HCT116 (cell line): ENCODE measurements at regions not wholly inside any gene's neighbourhood (a gene's known extent, or its start where the extent isn't known, plus 50 kb on each side); places are given as distances from the start of the nearest gene placed in this dataset.

Experiments used
- CTCF ChIP-seq, 3 experiments: fragments of 200-600 bp in 1 of 3; sonication (generic) in 1 of 3; IDR thresholded peaks in 2 of 3; conservative IDR thresholded peaks in 1 of 3; 2 replicates each; pipeline ENCODE4 v1.5.1; 2012 to 2017; ENCODE audit warnings: low read depth in 2 of 3, low read length in 2 of 3, antibody characterized with exemption in 1 of 3, borderline replicate concordance in 1 of 3, control low read depth in 1 of 3, mild to moderate bottlenecking in 1 of 3, mixed read lengths in 1 of 3, mixed run types in 1 of 3, moderate library complexity in 1 of 3; ENCODE audit not compliant: insufficient read depth in 1 of 3
- EZH2 ChIP-seq: fragments of 200-600 bp; sonication (generic); IDR thresholded peaks from 2 replicates; pipeline ENCODE4 v1.6.1; 2017; ENCODE audit warnings: antibody characterized with exemption, mixed run types
- JUND ChIP-seq: IDR thresholded peaks from 2 replicates; pipeline ENCODE4 v1.6.1; 2012
- POLR2A ChIP-seq: IDR thresholded peaks from 2 replicates; pipeline ENCODE4 v1.7.0; 2011; ENCODE audit warnings: borderline replicate concordance; ENCODE audit not compliant: insufficient read depth, insufficient read length; ENCODE audit errors: extremely low read depth
- POLR2AphosphoS5 ChIP-seq: IDR thresholded peaks from 2 replicates; pipeline ENCODE4 v1.6.1; 2011; ENCODE audit warnings: mild to moderate bottlenecking, low read depth, low read length, moderate library complexity
- RAD21 ChIP-seq: IDR thresholded peaks from 2 replicates; pipeline ENCODE4 v1.6.1; 2012; ENCODE audit warnings: low read depth, mild to moderate bottlenecking
- SP1 ChIP-seq: IDR thresholded peaks from 2 replicates; pipeline ENCODE4 v1.6.1; 2012; ENCODE audit warnings: low read depth
- ZFX ChIP-seq: fragments of 450-650 bp; IDR thresholded peaks from 2 replicates; pipeline ENCODE4 v1.6.1; 2017
- ZNF274 ChIP-seq: fragments of 200-500 bp; sonication (Bioruptor generic); IDR thresholded peaks from 2 replicates; pipeline ENCODE4 v1.6.1; 2014; ENCODE audit warnings: mild to moderate bottlenecking, low read depth, low read length, inconsistent platforms
- TF ChIP-seq, protein P1 (sequence below): IDR thresholded peaks from 2 replicates; pipeline ENCODE4 v1.6.1; 2012
- TF ChIP-seq, protein P2 (sequence below): IDR thresholded peaks from 2 replicates; pipeline ENCODE4 v1.6.1; 2012

GRCh38 chr21:17709266-17709611, 96.5 kb upstream of the BTG3 start:
- TF ChIP-seq POLR2AphosphoS5 (no peak), ZNF274 (no peak), POLR2A (no peak), EZH2 (no peak), RAD21 (no peak), CTCF (IDR thresholded peaks at IDR 0.05 in 2 of 3, conservative IDR thresholded peaks at IDR 0.05 in 1 of 3; ENCODE audit: borderline replicate concordance in 1 of 3, insufficient read depth in 1 of 3, low read depth in 2 of 3, low read length in 2 of 3) (no peak), JUND (no peak), SP1 (no peak), ZFX (no peak)
- TF ChIP-seq, protein P1, sequence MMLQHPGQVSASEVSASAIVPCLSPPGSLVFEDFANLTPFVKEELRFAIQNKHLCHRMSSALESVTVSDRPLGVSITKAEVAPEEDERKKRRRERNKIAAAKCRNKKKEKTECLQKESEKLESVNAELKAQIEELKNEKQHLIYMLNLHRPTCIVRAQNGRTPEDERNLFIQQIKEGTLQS, result no peak
- TF ChIP-seq, protein P2, sequence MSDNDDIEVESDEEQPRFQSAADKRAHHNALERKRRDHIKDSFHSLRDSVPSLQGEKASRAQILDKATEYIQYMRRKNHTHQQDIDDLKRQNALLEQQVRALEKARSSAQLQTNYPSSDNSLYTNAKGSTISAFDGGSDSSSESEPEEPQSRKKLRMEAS, result no peak
